ENCODE measurements at regions not wholly inside any gene's neighbourhood (a gene's known extent, or its start where the extent isn't known, plus 50 kb on each side); places are given as distances from the start of the nearest gene placed in this dataset.
"Not testable (repeated sequence)": the region's sequence is repeated elsewhere in the genome, so short reads cannot be mapped to it uniquely, and the experiment has no call there.

GRCh38 chr12:73221836-73222235 lies 949.7 kb downstream of the TRHDE start:
- DNase-seq = no peak

GRCh38 chr12:73225371-73225937 lies 953.3 kb downstream of the TRHDE start:
- DNase-seq = no peak

- no peak for DNase-seq
Observed at GRCh38 chr12:73225941-73226340, 953.8 kb downstream of the TRHDE start.

- no peak for DNase-seq
Observed at GRCh38 chr12:73226593-73226992, 954.4 kb downstream of the TRHDE start.

GRCh38 chr12:73228828-73229227 lies 956.7 kb downstream of the TRHDE start:
- DNase-seq = not testable (repeated sequence)

GRCh38 chr12:73235387-73235786 lies 963.2 kb downstream of the TRHDE start:
- no peak for DNase-seq

GRCh38 chr12:73240110-73240509 lies 967.9 kb downstream of the TRHDE start:
- DNase-seq = no peak

- DNase-seq = no peak
Observed at GRCh38 chr12:73262788-73263381, 990.7 kb downstream of the TRHDE start.

GRCh38 chr12:73266206-73266605 lies 994.0 kb downstream of the TRHDE start:
- DNase-seq = no peak

GRCh38 chr12:73274976-73275375 lies 1002.8 kb downstream of the TRHDE start:
- no peak for DNase-seq

- DNase-seq = no peak
Observed at GRCh38 chr12:73277971-73278370, 1005.8 kb downstream of the TRHDE start.

GRCh38 chr12:73301530-73301929 lies 1029.4 kb downstream of the TRHDE start:
- DNase-seq = no peak

- no peak for DNase-seq
Observed at GRCh38 chr12:73307260-73307659, 1035.1 kb downstream of the TRHDE start.

GRCh38 chr12:73308079-73308478 lies 1035.9 kb downstream of the TRHDE start:
- no peak for DNase-seq

GRCh38 chr12:73308747-73309146 lies 1036.6 kb downstream of the TRHDE start:
- DNase-seq = no peak

- DNase-seq = no peak
Observed at GRCh38 chr12:73321319-73321718, 1049.1 kb downstream of the TRHDE start.

GRCh38 chr12:73321776-73322175 lies 1049.6 kb downstream of the TRHDE start:
- no peak for DNase-seq

- DNase-seq = no peak
Observed at GRCh38 chr12:73330584-73331351, 1058.6 kb downstream of the TRHDE start.

- DNase-seq = no peak
Observed at GRCh38 chr12:73341559-73342247, 1069.5 kb downstream of the TRHDE start.

GRCh38 chr12:73342733-73343132 lies 1070.6 kb downstream of the TRHDE start:
- no peak for DNase-seq

- no peak for DNase-seq
Observed at GRCh38 chr12:73352826-73353225, 1080.7 kb downstream of the TRHDE start.

GRCh38 chr12:73361156-73361863 lies 1089.1 kb downstream of the TRHDE start:
- DNase-seq = no peak

- DNase-seq = no peak
Observed at GRCh38 chr12:73361864-73362230, 1089.7 kb downstream of the TRHDE start.

Measured in NCI-H1930 (cell line).